ENCODE measurements at regions not wholly inside any gene's neighbourhood (a gene's known extent, or its start where the extent isn't known, plus 50 kb on each side); places are given as distances from the start of the nearest gene placed in this dataset.

DNA sequence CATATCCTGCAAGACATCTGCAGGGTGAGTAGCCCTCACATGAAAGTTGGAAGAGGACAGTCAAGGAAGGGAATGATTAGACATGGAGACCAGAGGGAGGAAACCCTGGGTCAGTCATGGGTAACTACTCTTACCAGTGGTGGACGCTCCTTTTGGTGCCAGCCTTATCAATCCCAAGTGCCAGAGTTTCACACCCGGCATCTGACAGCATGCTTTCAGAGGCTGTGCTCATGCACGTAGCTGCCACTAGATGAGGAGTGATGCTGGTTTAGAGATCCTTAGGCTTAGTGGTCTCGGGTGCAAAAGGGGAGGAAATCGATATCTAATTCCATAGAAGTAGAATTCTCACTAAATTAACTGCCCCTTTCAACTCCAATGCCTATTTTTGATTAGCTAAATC, 100.8 kb downstream of the PLCE1 start:
- H3K4me3 ChIP-seq (replicated peaks; ENCODE audit: insufficient read depth, low read length) = no peak overlapping the region
- H3K27ac ChIP-seq (replicated peaks) = no peak overlapping the region
- no peak for DNase-seq (ENCODE audit: low read depth in 1 of 2, low spot score in 1 of 2)
- TF ChIP-seq POLR2AphosphoS5 (IDR thresholded peaks at IDR 0.05; ENCODE audit: low read depth) (no peak), GABPA (IDR thresholded peaks at IDR 0.05; ENCODE audit: low read depth) (no peak), CTCF (IDR thresholded peaks at IDR 0.05; ENCODE audit: insufficient read depth, low read length) (no peak), SPI1 (IDR thresholded peaks at IDR 0.05; ENCODE audit: borderline replicate concordance, low read depth) (no peak), REST (IDR thresholded peaks at IDR 0.05; ENCODE audit: insufficient replicate concordance, low read depth) (no peak)
- no peaks in the 10 kb centered on the region for H3K27me3 ChIP-seq (ENCODE audit: insufficient read depth, poor library complexity, severe bottlenecking)

- no peak for DNase-seq (ENCODE audit: low read depth in 1 of 2, low spot score in 1 of 2)
- TF ChIP-seq GABPA (IDR thresholded peaks at IDR 0.05; ENCODE audit: low read depth) (no peak), POLR2AphosphoS5 (IDR thresholded peaks at IDR 0.05; ENCODE audit: low read depth) (no peak), REST (IDR thresholded peaks at IDR 0.05; ENCODE audit: insufficient replicate concordance, low read depth) (no peak), SPI1 (IDR thresholded peaks at IDR 0.05; ENCODE audit: borderline replicate concordance, low read depth) (no peak), CTCF (IDR thresholded peaks at IDR 0.05; ENCODE audit: insufficient read depth, low read length) (no peak)
- no peak overlapping the region for H3K27ac ChIP-seq (replicated peaks)
- no peaks in the 10 kb centered on the region for H3K27me3 ChIP-seq (ENCODE audit: insufficient read depth, poor library complexity, severe bottlenecking)
- H3K4me3 ChIP-seq (replicated peaks; ENCODE audit: insufficient read depth, low read length) = no peak overlapping the region
These were observed 103.9 kb downstream of the PLCE1 start for GRCh38 chr10:94097656-94098055.

- H3K4me3 ChIP-seq (replicated peaks; ENCODE audit: insufficient read depth, low read length) = no peak overlapping the region
- no peaks in the 10 kb centered on the region for H3K27me3 ChIP-seq (ENCODE audit: insufficient read depth, poor library complexity, severe bottlenecking)
- DNase-seq (ENCODE audit: low read depth in 1 of 2, low spot score in 1 of 2) = no peak
- H3K27ac ChIP-seq (replicated peaks) = no peak overlapping the region
- no peak for TF ChIP-seq REST (IDR thresholded peaks at IDR 0.05; ENCODE audit: insufficient replicate concordance, low read depth)
- no peak for TF ChIP-seq CTCF (IDR thresholded peaks at IDR 0.05; ENCODE audit: insufficient read depth, low read length)
- no peak for TF ChIP-seq GABPA (IDR thresholded peaks at IDR 0.05; ENCODE audit: low read depth)
- TF ChIP-seq SPI1 (IDR thresholded peaks at IDR 0.05; ENCODE audit: borderline replicate concordance, low read depth) = no peak
- no peak for TF ChIP-seq POLR2AphosphoS5 (IDR thresholded peaks at IDR 0.05; ENCODE audit: low read depth)
These were observed 105.2 kb downstream of the PLCE1 start for GRCh38 chr10:94098896-94099295.
